HG03432 (cell line): ENCODE measurements at regions not wholly inside any gene's neighbourhood (a gene's known extent, or its start where the extent isn't known, plus 50 kb on each side); places are given as distances from the start of the nearest gene placed in this dataset.
A peak's percentile ranks its signal among the peaks of the same experiment; 100 is the strongest.
"Not testable (repeated sequence)": the region's sequence is repeated elsewhere in the genome, so short reads cannot be mapped to it uniquely, and the experiment has no call there.

Experiments used
- ATAC-seq: cut with Tn5 transposase; IDR thresholded peaks from one replicate; pipeline ENCODE4 v1.9.1; 2021; ENCODE audit warnings: mild to moderate bottlenecking, moderate library complexity; ENCODE audit not compliant: unreplicated experiment

DNA sequence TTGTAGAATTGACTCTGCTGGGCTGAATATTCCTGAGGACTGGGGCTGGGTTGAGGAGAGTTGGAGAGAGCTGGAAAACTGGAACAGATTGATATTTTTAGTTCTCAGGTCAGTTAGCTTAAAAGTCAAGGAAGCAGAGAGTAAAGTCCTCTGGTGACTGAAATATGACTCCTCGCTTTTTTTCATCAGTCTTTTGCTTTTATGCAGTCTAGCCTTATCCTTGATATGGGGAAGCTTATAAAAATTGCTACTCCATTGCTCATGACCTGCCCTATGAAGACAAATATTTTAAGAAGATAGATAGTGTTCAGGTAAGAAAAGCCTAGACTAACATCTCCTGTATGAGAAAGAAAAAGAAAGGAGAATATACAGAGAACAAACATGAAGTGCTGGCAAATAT, 152.7 kb downstream of the C4orf33 start:
- no peak for ATAC-seq

- ATAC-seq: no peak
Measured at GRCh38 chr4:129254126-129254525, 158.2 kb downstream of the C4orf33 start.

- no peak for ATAC-seq
Measured at GRCh38 chr4:129254526-129254925, 158.6 kb downstream of the C4orf33 start.

DNA sequence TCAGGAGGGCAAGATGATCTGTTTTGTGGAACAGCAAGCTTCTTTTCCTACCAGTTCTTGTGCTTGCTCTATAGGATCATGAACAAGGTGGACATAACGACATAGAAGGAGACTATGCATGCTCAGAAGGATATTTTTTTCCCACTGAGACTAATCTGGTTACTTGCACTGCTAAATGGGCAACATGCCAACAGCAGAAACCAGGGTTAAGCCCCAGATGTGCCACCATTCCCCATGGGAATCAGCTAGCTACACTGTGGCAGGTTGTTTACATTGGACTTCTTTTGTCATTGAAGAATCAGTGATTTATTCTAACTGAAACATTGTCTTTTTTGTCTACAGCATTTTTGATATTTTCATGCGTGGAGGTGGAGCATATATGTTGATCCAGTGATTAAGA, 165.6 kb downstream of the C4orf33 start:
- ATAC-seq: no peak

DNA sequence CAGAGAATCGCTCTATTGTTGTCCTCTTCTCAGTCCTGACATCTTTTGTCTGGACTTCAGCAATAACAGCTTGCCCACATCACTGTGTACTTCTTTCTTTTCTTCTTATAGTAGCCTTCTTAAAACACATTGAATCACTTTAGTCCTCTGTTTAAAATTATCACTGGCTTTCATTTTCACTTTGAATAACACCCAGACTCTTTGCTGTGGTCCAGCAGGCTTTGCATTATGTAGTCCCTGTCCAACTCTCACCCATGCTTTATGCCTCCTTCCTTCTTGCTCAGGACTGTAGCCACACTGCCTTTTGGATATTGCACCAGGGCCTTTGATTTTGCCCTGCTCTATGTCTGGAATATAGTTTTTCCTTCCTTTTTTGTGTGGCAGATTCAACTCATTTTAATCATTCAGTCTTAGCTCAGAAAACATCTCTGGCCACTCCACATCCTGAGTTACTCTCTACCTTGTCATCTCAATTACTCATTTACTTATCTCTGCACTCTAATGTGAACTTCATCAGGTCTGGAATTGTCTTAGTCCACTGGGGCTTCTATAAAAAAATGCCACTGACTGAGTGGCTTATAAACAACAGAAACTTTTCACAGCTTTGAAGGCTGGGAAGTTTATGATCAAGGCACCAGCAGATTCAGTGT, 168.2 kb downstream of the C4orf33 start:
- ATAC-seq: peak; percentile 98

- no peak for ATAC-seq
Measured at GRCh38 chr4:129278868-129279267, 182.9 kb downstream of the C4orf33 start.

DNA sequence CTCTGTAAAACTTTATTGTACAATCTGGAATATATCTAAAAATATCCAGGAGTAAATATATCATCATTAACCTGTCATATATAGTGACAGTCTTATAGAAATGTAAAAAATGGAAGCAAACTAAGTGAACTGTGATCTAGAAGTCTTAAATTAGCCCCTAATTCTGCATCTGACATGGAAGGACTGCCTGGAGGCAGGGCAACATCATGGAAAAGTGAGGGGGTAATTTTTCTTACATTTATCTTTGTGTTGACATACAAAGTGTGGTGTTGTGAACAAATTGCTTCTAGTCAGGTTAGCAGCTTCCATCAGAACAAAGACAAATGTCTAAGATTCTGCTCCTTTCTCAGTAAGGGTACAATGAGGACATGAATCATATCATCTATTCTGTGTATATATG, 186.3 kb downstream of the C4orf33 start:
- ATAC-seq: no peak

GRCh38 chr4:129292194-129292593, 196.2 kb downstream of the C4orf33 start:
- ATAC-seq: not testable (repeated sequence)

DNA sequence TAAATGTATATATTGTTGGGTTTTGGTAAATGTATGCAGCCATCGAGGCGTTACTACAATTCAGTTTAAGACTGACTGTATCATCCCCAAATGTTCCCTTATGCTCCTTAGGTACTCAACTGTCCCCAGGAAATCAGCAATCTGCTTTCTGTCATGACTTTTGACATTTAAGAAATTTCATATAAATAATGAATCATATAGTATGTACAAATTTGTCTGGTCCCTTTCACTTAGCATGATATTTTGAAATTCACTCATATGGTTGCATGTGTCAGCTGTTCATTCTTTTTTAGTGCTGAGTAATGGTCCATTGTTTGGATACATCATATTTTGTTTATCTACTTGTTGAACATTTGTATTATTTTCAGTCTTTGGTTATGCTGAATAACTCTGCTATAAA, 218.8 kb downstream of the C4orf33 start:
- no peak for ATAC-seq

- ATAC-seq: no peak
Measured at GRCh38 chr4:129322920-129323319, 227.0 kb downstream of the C4orf33 start.

DNA sequence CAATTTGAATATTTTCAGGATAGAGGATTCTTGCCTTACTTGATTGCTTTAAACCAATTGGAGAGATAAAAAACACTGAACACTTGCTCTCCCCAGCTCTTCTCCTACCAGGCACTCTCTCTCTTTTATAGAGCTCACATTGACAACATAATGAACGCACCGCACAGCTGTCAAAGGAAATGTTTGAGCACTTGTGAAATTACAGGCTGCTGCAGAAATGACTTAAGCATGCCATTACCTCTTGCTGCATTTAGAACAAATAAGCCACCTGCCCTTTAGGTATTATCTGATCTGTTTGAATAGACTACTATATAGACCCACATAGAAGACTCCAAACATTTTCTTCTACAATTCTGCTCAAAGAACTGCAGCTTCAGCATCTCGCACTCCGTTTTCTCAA, 227.7 kb downstream of the C4orf33 start:
- ATAC-seq: no peak

DNA sequence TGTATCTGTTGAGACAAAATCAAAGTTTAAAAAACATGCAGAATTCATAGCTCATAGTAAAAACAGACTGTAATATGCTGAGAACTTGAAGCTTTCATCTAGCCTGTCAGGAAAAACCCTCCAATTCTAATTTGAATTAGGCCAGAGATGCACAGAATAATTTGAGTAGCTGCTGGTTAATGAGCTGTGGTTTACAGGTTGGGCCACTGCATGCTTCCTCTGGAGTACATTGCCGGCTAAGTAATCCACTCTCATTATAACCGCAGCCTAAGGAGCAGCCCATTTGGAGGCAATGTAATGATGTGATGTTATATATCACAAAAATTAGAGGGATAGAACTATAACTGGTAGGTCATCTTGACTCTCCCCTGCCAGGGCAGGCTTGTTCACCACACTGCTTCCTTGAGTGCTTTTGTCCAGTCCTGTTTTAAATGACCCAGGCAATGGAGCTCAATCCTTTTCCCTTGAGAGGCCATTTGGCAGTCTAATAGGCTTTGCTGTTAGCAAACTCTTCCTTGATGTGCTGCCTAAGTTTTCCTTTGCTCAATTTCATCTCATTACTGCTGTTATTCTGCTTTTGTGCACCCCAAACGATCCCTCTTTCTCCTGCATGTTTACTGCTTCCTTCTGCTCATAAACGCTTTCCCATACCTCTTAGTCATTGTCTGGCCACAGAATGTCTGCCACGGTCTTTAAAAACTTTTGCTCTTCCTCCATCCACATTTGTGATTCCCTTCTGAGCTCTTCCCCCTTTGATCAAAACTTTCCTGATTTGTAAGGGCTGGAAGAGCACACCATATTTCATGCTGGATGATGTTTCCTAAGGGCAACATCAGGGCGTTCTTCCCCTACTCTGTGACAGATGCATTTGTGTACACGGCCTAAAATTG, 230.9 kb downstream of the C4orf33 start:
- ATAC-seq: no peak

GRCh38 chr4:129327637-129328036, 231.7 kb downstream of the C4orf33 start:
- no peak for ATAC-seq

- ATAC-seq: no peak
Measured at GRCh38 chr4:129328162-129328561, 232.2 kb downstream of the C4orf33 start.

DNA sequence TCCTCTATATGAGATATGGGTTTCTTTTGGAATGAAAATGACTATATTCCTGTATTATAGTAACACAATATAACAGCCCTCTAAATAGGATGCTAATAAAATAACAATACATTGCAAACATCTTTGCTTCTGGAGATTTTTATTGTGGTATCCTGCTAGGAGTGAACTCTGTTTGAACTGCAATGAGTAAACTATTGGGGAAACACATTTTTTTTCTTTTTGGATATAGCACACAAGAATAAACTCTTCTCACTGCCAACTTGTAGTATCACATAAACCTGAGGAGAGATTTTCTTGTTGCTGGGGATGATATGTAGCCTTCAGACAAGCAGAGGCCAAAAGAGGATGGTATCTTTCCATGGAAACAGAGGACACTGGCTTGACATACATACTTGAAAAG, 238.2 kb downstream of the C4orf33 start:
- ATAC-seq: no peak

- no peak for ATAC-seq
Measured at GRCh38 chr4:129335276-129335675, 239.3 kb downstream of the C4orf33 start.

- no peak for ATAC-seq
Measured at GRCh38 chr4:129335818-129336217, 239.9 kb downstream of the C4orf33 start.

- no peak for ATAC-seq
Measured at GRCh38 chr4:129336457-129337227, 240.7 kb downstream of the C4orf33 start.

- no peak for ATAC-seq
Measured at GRCh38 chr4:129337228-129337620, 241.3 kb downstream of the C4orf33 start.

- ATAC-seq: no peak
Measured at GRCh38 chr4:129342819-129343408, 247.0 kb downstream of the C4orf33 start.

- ATAC-seq: peak; percentile 71
Measured at GRCh38 chr4:129344058-129344457, 248.1 kb downstream of the C4orf33 start.
